ENCODE measurements at regions not wholly inside any gene's neighbourhood (a gene's known extent, or its start where the extent isn't known, plus 50 kb on each side); places are given as distances from the start of the nearest gene placed in this dataset.
"Not testable (repeated sequence)": the region's sequence is repeated elsewhere in the genome, so short reads cannot be mapped to it uniquely, and the experiment has no call there.

- TF ChIP-seq JUN (IDR thresholded peaks at IDR 0.05; ENCODE audit: borderline replicate concordance, insufficient read depth, insufficient read length, low read depth); CTCF (IDR thresholded peaks at IDR 0.05; ENCODE audit: extremely low read depth in 1 of 2, insufficient read depth in 1 of 2, low read depth in 1 of 2, low read length in 2 of 2); FOS (IDR thresholded peaks at IDR 0.05; ENCODE audit: borderline replicate concordance, insufficient read depth, low read length); EZH2 (IDR thresholded peaks at IDR 0.05; ENCODE audit: borderline replicate concordance, low read depth, low read length, severe bottlenecking): not testable (repeated sequence)
Measured at GRCh38 chr2:183916041-183916440, 682.3 kb upstream of the ZNF804A start.

Data from endothelial cell of umbilical vein (primary cell).